DND-41 (cell line): ENCODE measurements at regions not wholly inside any gene's neighbourhood (a gene's known extent, or its start where the extent isn't known, plus 50 kb on each side); places are given as distances from the start of the nearest gene placed in this dataset.

Experiments
- ATAC-seq: fragments of 200-7000 bp; cut with Tn5 transposase; 3 replicates; pipeline ENCODE4 v1.9.1; 2021; ENCODE audit warnings: low read depth; ENCODE audit not compliant: insufficient read depth
- DNase-seq: peaks from one replicate; pipeline ENCODE4 v3.0.0-alpha.2; 2020
- H2AFZ ChIP-seq: 2 replicates; pipeline ENCODE4 v1.6.0; 2012; ENCODE audit warnings: low read depth, low read length
- H3K27ac ChIP-seq: 2 replicates; pipeline ENCODE4 v1.5.1; 2012; ENCODE audit warnings: low read length, inconsistent platforms
- H3K27me3 ChIP-seq: fragments of 200-600 bp; sonication (generic); 2 replicates; pipeline ENCODE4 v1.6.0; 2012; ENCODE audit warnings: low read length, mild to moderate bottlenecking, inconsistent platforms; ENCODE audit not compliant: insufficient read depth, poor library complexity
- H3K36me3 ChIP-seq: 2 replicates; pipeline ENCODE4 v1.5.1; 2012; ENCODE audit warnings: low read length, inconsistent platforms; ENCODE audit not compliant: insufficient read depth
- H3K4me1 ChIP-seq: 2 replicates; pipeline ENCODE4 v1.5.1; 2012; ENCODE audit warnings: mild to moderate bottlenecking, low read length; ENCODE audit not compliant: insufficient read depth
- H3K4me2 ChIP-seq: 2 replicates; pipeline ENCODE4 v1.6.0; 2012; ENCODE audit warnings: mild to moderate bottlenecking, moderate library complexity, low read length, inconsistent platforms; ENCODE audit not compliant: insufficient read depth
- H3K4me3 ChIP-seq, 2 experiments: fragments of 200-600 bp in 1 of 2; shearing (Covaris generic) in 1 of 2; 2 replicates each; pipeline ENCODE4 v1.5.1; 2012 to 2016; ENCODE audit warnings: inconsistent platforms in 2 of 2, low read length in 2 of 2, mild to moderate bottlenecking in 2 of 2, low read depth in 1 of 2, moderate library complexity in 1 of 2
- H3K79me2 ChIP-seq: 2 replicates; pipeline ENCODE4 v1.6.0; 2012; ENCODE audit warnings: low read length, inconsistent platforms; ENCODE audit not compliant: insufficient read depth
- H3K9ac ChIP-seq: 2 replicates; pipeline ENCODE4 v1.6.0; 2012; ENCODE audit warnings: low read depth, mild to moderate bottlenecking, inconsistent platforms, low read length, moderate library complexity
- H3K9me3 ChIP-seq: 2 replicates; pipeline ENCODE4 v1.5.1; 2012; ENCODE audit warnings: low read length, moderate library complexity, mild to moderate bottlenecking, inconsistent platforms; ENCODE audit not compliant: insufficient read depth, severe bottlenecking
- H4K20me1 ChIP-seq: 2 replicates; pipeline ENCODE4 v1.6.0; 2012; ENCODE audit warnings: low read length; ENCODE audit not compliant: insufficient read depth
- CTCF ChIP-seq: IDR thresholded peaks from 2 replicates; pipeline ENCODE4 v1.5.1; 2012; ENCODE audit warnings: borderline replicate concordance, low read length, moderate library complexity, mild to moderate bottlenecking; ENCODE audit not compliant: poor library complexity, severe bottlenecking; ENCODE audit errors: extremely low read depth
- EZH2 ChIP-seq: IDR thresholded peaks from 3 replicates; pipeline ENCODE4 v1.6.1; 2012; ENCODE audit warnings: borderline replicate concordance, low read depth, mild to moderate bottlenecking, moderate library complexity, low read length, inconsistent platforms; ENCODE audit not compliant: severe bottlenecking

- Histone ChIP-seq H3K79me2 (no peaks in the 10 kb centered on the region), H3K9ac (no peak overlapping the region), H3K36me3 (no peaks in the 10 kb centered on the region), H3K4me1 (no peaks in the 10 kb centered on the region), H2AFZ (no peak overlapping the region), H3K4me3 (no peak overlapping the region), H3K4me2 (no peak overlapping the region), H3K9me3 (no peaks in the 10 kb centered on the region), H4K20me1 (no peaks in the 10 kb centered on the region), H3K27me3 (no peaks in the 10 kb centered on the region), H3K27ac (no peak overlapping the region)
- ATAC-seq (no peak), DNase-seq (no peak)
- no peak for TF ChIP-seq CTCF
- TF ChIP-seq EZH2: no peak
Observed at GRCh38 chr10:106313041-106313440, 851.5 kb downstream of the SORCS1 start.

GRCh38 chr10:106312087-106312486 lies 852.4 kb downstream of the SORCS1 start:
- Histone ChIP-seq H3K4me1 (no peaks in the 10 kb centered on the region), H4K20me1 (no peaks in the 10 kb centered on the region), H3K4me3 (no peak overlapping the region), H2AFZ (no peak overlapping the region), H3K9ac (no peak overlapping the region), H3K9me3 (no peaks in the 10 kb centered on the region), H3K36me3 (no peaks in the 10 kb centered on the region), H3K79me2 (no peaks in the 10 kb centered on the region), H3K27me3 (no peaks in the 10 kb centered on the region), H3K27ac (no peak overlapping the region), H3K4me2 (no peak overlapping the region)
- ATAC-seq (no peak), DNase-seq (no peak)
- TF ChIP-seq CTCF: no peak

- Histone ChIP-seq H3K4me3 (no peak overlapping the region), H3K4me1 (no peaks in the 10 kb centered on the region), H3K4me2 (no peak overlapping the region), H4K20me1 (no peaks in the 10 kb centered on the region), H3K27ac (no peak overlapping the region), H2AFZ (no peak overlapping the region), H3K36me3 (no peaks in the 10 kb centered on the region), H3K9ac (no peak overlapping the region), H3K79me2 (no peaks in the 10 kb centered on the region), H3K27me3 (no peaks in the 10 kb centered on the region), H3K9me3 (no peaks in the 10 kb centered on the region)
- no peak for ATAC-seq
- TF ChIP-seq EZH2 (no peak), CTCF (no peak)
- DNase-seq: no peak
Observed at GRCh38 chr10:106311590-106311989, 852.9 kb downstream of the SORCS1 start.

- H3K79me2 ChIP-seq: no peaks in the 10 kb centered on the region
- no peaks in the 10 kb centered on the region for H4K20me1 ChIP-seq
- H2AFZ ChIP-seq: no peak overlapping the region
- no peak overlapping the region for H3K4me3 ChIP-seq
- ATAC-seq: no peak
- H3K4me1 ChIP-seq: no peaks in the 10 kb centered on the region
- no peaks in the 10 kb centered on the region for H3K9me3 ChIP-seq
- H3K9ac ChIP-seq: no peak overlapping the region
- no peak overlapping the region for H3K4me2 ChIP-seq
- H3K27ac ChIP-seq: no peak overlapping the region
- no peaks in the 10 kb centered on the region for H3K36me3 ChIP-seq
- H3K27me3 ChIP-seq: no peaks in the 10 kb centered on the region
- no peak for DNase-seq
- no peak for TF ChIP-seq CTCF
- no peak for TF ChIP-seq EZH2
Observed at GRCh38 chr10:106310596-106310995, 853.9 kb downstream of the SORCS1 start.
